ENCODE measurements at regions not wholly inside any gene's neighbourhood (a gene's known extent, or its start where the extent isn't known, plus 50 kb on each side); places are given as distances from the start of the nearest gene placed in this dataset.

GRCh38 chr4:15215109-15215508 lies 212.7 kb upstream of the C1QTNF7 start:
- DNase-seq: no peak
- H3K9me3 Mint-ChIP-seq: no peaks in the 10 kb centered on the region
- no peak for TF ChIP-seq CTCF (IDR thresholded peaks at IDR 0.05)
- no peak overlapping the region for H3K4me3 Mint-ChIP-seq
- H3K4me1 Mint-ChIP-seq: no peaks in the 10 kb centered on the region
- H3K27ac Mint-ChIP-seq: no peak overlapping the region
- no peaks in the 10 kb centered on the region for H3K27me3 Mint-ChIP-seq (ENCODE audit: low read depth, poor library complexity)
- no peaks in the 10 kb centered on the region for H3K36me3 Mint-ChIP-seq (ENCODE audit: low read depth)

- no peak for DNase-seq
- TF ChIP-seq CTCF (IDR thresholded peaks at IDR 0.05): no peak
- H3K27me3 Mint-ChIP-seq (ENCODE audit: low read depth, poor library complexity): no peaks in the 10 kb centered on the region
- H3K4me1 Mint-ChIP-seq: no peaks in the 10 kb centered on the region
- no peaks in the 10 kb centered on the region for H3K36me3 Mint-ChIP-seq (ENCODE audit: low read depth)
- H3K27ac Mint-ChIP-seq: no peak overlapping the region
- H3K9me3 Mint-ChIP-seq: no peaks in the 10 kb centered on the region
- no peak overlapping the region for H3K4me3 Mint-ChIP-seq
These were observed 201.6 kb upstream of the C1QTNF7 start for GRCh38 chr4:15226203-15226602.

- DNase-seq: peak; percentile 79
- Mint-ChIP-seq H3K9me3 (no peaks in the 10 kb centered on the region), H3K27me3 (ENCODE audit: low read depth, poor library complexity) (peaks cover 3% of the 10 kb centered on the region), H3K27ac (no peak overlapping the region), H3K4me1 (peaks cover 16% of the 10 kb centered on the region), H3K4me3 (no peak overlapping the region), H3K36me3 (ENCODE audit: low read depth) (no peaks in the 10 kb centered on the region)
- TF ChIP-seq CTCF (IDR thresholded peaks at IDR 0.05): peak; percentile 68
These were observed 196.4 kb upstream of the C1QTNF7 start for GRCh38 chr4:15231265-15232091.

GRCh38 chr4:15232366-15233263 lies 195.2 kb upstream of the C1QTNF7 start:
- no peak for DNase-seq
- H3K4me3 Mint-ChIP-seq: no peak overlapping the region
- H3K36me3 Mint-ChIP-seq (ENCODE audit: low read depth): no peaks in the 10 kb centered on the region
- peaks cover 3% of the 10 kb centered on the region for H3K27me3 Mint-ChIP-seq (ENCODE audit: low read depth, poor library complexity)
- no peak for TF ChIP-seq CTCF (IDR thresholded peaks at IDR 0.05)
- peaks cover 16% of the 10 kb centered on the region for H3K4me1 Mint-ChIP-seq
- no peaks in the 10 kb centered on the region for H3K9me3 Mint-ChIP-seq
- H3K27ac Mint-ChIP-seq: no peak overlapping the region

GRCh38 chr4:15233264-15233597 lies 194.6 kb upstream of the C1QTNF7 start:
- DNase-seq: no peak
- H3K36me3 Mint-ChIP-seq (ENCODE audit: low read depth): no peaks in the 10 kb centered on the region
- peaks cover 16% of the 10 kb centered on the region for H3K4me1 Mint-ChIP-seq
- peaks cover 3% of the 10 kb centered on the region for H3K27me3 Mint-ChIP-seq (ENCODE audit: low read depth, poor library complexity)
- TF ChIP-seq CTCF (IDR thresholded peaks at IDR 0.05): no peak
- no peaks in the 10 kb centered on the region for H3K9me3 Mint-ChIP-seq
- H3K27ac Mint-ChIP-seq: peak overlapping the region; percentile 15
- H3K4me3 Mint-ChIP-seq: no peak overlapping the region
